Activated CD4-positive, alpha-beta T cell treated with anti-CD3 and anti-CD28 coated beads for 24 hours (primary cell): ENCODE measurements at regions not wholly inside any gene's neighbourhood (a gene's known extent, or its start where the extent isn't known, plus 50 kb on each side); places are given as distances from the start of the nearest gene placed in this dataset.
A peak's percentile ranks its signal among the peaks of the same experiment; 100 is the strongest.
"Not testable (repeated sequence)": the region's sequence is repeated elsewhere in the genome, so short reads cannot be mapped to it uniquely, and the experiment has no call there.

ENCODE experiments used
- DNase-seq, 2 donors: peaks; one replicate each; pipeline ENCODE4 v3.0.0-alpha.2; 2020; ENCODE audit warnings: low read depth in 2 of 2

DNA sequence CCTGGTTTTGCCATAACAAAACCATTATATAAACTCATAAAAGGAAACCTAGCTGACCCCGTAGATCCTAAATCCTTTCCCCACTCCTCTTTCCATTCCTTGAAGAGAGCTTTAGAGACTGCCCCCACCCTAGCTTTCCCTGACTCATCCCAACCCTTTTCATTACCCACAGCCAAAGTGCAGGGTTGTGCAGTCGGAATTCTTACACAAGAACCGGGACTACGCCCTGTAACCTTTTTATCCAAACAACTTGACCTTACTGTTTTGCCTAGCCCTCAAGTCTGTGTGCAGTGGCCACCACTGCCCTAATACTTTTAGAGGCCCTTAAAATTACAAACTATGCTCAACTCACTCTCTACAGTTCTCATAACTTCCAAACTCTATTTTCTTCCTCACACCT lies 116.0 kb upstream of the PTPN13 start:
- not testable (repeated sequence) for DNase-seq

DNA sequence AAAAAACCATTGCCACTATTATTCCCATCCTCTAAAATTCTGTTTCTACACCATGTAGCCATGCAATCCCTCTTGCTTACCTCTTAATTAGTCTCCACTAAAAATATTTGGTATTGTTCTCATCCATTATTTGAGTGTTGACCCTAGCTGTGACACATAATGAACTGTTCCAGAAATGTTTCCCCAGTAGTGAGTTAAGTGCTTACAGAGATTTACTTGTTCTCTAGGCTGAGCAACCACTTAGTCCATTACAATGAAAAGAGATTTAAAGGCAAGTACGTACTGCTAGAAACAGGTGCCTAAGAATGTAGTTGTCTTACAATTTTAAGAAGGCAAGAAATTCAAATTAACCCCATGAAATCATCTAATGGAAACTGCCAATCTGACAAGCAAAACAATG lies 112.7 kb upstream of the PTPN13 start:
- DNase-seq, result no peak

DNA sequence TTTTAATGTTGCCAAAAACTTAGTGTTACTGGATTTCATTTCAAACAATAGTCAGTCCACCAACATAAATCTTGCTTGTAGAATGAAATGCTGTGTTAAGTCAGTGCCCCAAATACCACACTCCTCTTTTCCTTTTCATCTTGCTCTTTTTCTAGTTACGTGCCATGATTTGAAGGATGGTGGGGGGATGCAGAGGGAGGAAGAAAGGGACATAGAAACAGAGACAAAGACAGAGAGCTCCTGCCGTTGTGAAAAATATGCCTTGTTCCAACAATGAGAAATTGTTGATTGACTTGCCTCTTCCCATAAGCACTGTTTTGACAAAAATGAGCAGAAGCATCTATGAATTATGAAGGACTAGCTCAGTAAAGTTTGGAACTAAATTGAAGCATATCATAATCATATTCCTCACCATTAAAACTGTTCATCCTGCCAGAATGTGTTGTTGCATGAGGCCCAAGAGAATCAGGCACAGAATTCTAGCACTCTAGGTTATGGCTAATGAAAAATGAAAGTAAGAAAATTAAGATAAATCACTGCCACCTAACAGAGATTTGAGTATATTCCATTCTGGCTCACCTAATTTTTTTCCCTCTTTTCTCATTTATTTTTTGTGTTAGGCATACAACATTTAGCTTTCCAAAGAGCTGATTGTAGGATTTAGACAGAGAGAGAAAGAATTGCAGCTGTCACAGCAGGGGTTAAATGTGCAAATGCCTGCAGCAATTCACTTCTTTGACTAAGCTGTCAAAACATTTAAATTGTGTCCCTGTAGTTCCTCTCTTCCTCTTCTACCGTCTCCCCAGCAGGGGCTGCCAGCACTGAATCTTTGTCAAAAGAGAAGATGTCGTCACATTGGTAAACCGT lies 111.6 kb upstream of the PTPN13 start:
- DNase-seq, result no peak

DNA sequence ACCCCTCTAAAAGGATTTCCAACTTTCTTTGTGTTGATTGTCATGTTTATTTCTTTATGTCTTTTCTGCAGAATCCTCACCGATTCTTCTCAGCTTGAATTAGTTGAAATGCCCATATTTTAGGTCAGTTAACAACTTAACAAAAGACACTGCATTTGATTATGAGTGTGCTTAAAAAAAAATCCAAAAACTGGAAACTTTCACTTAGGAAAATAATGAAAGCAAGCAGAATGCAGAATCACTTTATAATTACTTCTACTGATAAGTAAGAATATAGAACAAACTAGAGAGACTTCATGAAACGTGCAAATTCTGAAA lies 111.0 kb upstream of the PTPN13 start:
- DNase-seq, result no peak

DNA sequence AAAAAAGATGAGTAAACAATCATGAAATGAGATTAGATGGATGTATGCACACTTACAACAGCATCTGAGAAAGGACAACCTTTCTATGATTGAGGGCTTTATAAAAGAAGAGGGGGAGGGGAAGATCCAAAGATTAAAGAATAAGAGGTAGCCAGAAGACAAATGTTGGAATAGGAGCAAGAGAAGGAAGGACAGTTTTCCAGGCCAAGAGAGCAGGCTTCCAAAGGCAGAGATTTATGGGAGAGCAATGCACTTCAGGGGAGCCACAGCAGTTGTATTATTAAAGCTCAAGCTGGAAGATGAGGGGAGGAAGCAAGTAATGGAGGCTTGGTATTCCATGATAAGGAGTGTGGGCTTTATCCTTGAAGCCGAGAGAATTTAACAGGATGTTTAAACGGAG lies 110.3 kb upstream of the PTPN13 start:
- no peak for DNase-seq

DNA sequence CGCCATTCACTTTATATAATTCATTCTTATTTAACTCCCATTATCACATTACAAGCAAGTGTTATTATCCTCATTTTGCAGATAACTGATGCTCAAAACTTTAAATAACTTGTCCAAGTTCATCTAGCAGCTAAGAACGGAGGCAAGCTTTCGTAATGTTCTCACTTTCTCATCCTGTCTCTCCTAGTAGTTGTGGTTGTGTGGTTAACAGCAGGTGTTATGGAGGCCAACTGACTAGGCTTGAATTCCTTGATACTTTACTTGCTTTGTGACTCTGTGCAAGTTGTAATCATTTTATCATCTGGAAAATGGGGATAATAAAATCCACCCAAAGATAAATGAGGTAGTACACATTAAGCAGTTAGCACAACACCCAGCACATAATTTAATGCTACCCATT lies 109.9 kb upstream of the PTPN13 start:
- DNase-seq, result no peak

DNA sequence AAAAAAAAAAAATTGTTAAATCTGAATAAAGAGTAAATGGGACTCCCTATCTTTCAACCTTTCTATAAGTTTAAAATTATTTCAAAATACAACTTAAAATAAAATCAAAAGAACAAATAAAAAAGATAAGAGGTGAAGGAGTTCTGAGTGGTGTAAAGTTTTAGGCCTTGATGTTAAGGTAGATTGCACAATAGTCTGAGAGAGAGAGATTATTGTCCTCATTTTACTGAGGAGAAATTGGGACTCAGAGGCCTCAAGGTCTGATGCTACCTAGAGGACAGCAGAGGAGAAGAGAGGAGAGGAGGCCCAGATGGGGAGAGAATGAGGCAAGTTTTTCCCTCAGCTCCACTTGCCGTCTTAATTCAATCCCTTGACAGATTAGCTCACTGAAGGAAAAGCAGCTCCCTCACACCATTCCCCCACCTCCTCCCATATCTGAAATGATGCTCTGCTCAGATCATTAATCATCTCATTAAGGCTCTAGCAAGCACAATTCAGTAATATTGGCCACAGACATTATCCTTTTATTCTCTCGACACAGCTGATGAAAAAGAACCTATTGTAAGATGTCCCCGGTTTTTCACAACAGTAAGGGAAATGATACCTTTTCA lies 106.3 kb upstream of the PTPN13 start:
- DNase-seq, result no peak

DNA sequence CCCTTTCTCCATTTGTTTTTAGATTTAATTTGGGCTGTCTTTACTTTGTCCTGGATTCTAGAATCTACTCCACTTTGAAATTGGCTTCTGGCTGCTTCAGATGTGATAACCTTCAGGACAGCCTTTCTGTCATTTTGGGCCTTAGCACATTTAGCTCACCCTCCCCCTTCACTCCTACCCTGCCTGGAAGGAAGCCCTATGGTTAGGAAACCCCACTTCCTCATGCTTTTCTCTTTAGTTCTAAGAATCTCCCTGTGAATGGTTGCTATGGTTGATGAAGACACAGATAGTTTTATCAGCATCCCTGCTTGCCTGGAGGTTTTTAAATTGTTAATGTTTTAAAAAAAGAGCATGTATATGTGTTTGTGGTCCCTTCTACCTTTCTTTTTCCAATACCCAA lies 100.7 kb upstream of the PTPN13 start:
- no peak for DNase-seq

DNA sequence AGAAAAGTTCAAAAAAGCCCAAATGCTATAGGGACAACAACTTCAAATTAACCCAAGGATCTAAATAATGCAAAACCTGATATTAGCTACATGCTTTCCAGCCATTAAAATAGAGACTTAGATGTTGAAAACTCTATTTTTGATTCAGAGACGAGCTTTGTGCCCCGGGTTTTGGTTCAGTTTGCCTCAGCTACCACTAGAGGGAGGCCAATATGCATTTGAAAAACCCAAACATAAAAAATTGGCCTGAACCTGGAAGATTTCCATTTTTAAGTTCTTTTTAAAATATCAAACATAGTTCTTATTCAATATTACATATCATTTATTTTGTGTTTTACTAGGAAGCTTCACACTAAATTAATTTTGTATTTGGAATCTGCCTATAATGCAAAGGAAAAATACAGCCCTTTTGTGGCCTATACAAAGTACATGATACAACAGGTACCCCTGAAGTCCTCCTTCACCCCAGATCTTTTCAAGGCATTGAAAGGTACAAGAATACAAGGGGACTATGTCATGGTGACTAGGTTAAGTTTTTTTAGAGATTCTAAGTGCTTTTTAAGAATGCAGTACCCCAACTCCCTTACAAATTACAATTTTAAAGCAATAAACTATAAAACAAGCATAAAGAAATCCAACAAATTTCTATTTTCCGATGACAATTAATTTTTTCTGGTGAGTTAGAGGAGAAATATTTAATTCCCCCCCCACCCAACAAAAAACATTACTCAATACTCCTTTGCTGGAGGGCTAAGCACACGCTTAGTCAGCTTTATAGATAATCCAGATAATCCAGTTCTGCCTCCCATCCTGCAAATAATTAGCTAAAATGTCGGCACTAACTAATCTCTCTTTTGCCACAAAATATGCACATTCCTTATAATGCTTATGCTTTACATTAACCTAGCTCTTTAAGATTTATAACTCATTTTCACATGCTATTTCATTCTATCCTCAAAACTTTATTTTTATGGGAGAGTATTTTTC lies 97.7 kb upstream of the PTPN13 start:
- DNase-seq, result peak in 1 of 2 donors; percentile 2

DNA sequence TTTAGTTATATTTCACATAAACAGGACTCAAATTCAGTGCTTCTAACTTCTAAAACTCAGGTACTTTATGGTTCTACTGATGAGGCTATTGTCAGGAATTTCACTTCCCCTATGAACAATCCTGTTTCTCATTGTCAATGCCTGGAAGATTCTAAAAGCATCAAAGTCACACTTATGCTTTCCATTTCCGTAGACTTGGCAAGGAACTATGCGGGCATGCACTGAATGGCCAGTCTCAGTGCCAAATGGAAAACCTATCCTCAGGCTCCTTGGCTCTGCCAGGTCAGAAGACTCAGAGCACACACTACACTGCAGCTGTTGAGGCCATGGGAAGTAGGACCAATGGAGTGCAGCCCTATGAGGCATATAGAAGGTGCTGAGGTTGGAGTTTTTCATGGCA lies 97.0 kb upstream of the PTPN13 start:
- DNase-seq, result no peak

DNA sequence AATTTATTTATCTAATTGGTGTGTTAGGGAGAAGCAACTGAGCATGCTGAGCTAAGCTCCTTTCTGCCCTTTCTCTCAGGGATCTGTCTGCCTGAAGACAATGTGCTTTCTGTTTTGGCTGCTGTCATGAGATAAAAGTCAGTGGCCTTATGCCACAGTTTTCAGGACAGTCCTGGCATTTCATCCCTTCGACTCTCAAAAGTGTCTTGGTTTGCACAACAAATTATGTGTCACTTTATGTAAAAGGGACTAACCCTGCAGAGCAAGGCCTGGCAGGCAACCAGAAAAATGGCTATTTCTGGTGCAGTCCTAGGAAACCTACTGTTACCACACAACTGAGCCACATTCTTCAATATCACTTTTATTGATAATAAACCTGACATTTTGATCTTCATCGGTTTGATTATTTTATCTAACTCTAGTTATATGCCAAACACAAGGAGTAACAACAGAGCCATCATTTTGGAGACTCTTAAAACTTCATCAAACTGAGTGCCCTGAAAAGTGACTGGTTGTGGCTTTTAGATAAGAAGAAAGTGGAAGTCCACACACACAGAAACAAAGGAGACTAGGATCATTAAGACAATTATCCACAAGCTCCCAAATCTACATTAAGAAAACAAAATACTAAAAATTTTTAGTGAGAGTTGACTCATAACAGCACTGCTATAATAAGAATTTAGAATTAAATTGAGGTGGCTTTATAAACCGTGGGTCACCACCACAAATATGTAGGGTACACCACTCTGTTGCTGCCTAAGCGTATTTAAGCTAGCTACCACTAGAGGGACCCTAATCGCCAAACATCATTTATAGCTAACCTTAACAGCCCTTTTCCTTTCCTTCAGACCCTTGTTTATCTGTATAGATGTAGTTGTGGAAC lies 95.9 kb upstream of the PTPN13 start:
- no peak for DNase-seq

DNA sequence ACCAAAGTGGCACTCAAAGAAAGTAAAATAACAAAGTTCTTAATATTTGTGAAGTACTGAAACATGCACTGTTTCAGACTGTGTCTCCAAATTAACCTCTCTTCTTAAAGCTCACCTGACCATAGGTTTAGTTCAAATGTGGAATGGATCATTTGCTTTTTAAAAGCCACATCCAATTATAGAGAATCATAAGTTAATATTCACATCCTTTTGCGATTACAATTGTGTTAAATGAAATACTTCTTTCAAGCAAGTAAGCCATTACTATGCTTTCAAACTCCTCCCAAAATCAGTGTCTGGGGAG lies 95.3 kb upstream of the PTPN13 start:
- no peak for DNase-seq

DNA sequence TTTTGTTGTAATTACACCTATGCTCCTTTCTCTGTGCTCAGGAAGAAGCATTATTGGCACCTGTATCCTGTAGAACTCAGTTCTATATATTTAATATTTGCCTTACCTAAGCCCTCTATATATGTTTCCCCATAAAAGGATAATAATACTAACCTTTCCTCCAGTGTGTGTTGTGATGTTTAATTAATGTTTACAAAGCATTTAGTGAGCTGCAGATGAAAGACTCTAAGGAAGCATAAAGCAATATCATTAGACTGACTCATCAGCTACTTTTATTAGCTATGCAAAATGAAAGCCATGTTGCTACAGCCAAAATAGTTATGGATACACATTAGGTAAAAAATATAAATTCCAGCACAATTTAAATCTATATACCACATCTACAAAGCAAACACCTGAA lies 93.6 kb upstream of the PTPN13 start:
- no peak for DNase-seq

DNA sequence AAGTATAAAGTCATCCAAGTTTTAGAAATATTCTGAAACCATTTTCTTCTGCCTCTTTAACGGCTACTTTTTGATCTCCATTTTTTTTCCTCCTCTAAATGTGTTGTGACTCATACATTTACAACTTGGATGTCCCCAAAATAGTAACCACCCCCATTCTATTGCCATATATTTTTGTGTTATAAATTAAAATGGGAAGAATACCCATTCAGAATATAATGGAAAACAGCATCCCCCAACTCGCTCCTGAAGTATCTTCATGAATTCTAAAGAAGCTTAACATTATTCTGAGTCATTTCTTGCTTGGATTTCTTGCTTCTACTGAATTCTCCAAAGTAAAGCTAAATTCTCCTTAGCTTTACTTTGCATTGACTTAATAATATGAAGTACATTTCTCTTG lies 92.0 kb upstream of the PTPN13 start:
- DNase-seq, result no peak

DNA sequence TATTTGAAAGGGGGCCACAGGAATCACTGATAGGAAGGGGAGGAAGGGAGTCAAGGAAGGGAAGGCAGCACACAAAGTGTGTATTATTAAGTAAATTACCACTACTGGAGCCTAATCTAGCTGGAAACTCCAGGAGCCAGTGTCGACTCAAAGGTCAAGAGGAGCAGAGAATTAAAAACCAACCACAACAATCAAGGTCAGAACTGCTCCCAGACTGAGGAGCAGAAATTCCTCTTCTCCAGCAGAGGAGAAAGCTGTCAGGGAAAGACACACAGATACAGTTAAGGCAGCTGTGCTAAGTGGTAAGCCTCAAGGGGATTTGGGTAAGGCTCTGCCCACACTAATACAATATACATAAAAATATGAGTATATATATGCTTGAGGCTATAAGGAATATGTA lies 87.5 kb upstream of the PTPN13 start:
- no peak for DNase-seq

DNA sequence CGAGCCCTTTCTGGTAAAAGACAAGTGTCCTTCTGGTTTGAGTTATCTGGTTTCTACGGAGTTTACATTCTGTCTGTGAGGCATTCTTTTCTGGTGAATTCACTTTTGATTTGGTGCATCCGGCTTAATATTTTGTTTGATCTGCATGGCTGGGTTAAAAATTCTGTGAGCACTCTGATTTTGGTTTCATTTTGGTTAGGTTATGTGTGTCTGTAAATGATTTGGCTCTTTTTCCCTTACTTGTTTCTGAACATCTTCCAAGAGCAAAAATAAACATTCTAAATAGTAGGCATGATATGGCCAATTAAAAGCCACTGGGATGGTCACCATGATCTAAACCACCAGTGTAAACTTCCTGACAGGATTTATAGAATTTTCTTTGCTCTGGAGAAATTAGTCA lies 85.7 kb upstream of the PTPN13 start:
- DNase-seq, result no peak

DNA sequence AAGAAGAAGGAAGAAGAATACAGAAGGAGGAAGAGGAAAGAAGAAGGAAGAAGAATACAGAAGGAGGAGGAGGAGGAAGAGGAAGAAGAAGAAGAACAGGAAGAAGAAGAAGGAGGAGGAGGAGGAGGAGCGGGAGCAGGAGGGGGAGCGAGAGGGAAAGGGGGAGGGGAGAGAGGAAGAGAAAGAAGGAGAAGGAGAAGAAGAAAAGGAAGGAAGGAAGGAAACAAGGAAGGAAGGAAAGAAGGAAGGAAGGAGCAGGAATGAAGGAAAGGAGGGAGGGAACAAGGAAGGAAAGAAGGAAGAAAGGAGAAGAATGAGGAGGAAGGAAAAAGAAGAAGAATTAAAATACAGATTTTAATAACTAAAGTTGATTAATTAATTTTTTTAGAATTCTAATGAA lies 82.5 kb upstream of the PTPN13 start:
- DNase-seq, result no peak

DNA sequence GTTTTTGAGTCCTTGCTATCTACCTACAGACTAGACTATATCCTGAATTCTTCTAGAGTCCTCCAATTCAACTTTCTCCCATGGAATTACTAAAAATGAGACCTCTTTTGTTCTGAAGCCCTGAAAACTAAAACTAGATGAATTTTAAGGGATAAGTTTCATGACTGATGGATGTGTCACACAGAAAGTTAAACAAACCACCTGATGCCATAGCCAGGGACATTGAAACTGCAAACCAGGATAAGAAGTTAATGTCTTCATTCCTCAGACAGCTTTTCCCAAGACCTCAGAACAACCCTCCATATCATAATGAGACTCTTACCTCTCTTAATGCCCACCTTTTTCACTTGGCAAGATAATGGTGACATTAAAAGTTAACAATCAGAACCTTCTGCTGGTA lies 81.5 kb upstream of the PTPN13 start:
- DNase-seq, result no peak

DNA sequence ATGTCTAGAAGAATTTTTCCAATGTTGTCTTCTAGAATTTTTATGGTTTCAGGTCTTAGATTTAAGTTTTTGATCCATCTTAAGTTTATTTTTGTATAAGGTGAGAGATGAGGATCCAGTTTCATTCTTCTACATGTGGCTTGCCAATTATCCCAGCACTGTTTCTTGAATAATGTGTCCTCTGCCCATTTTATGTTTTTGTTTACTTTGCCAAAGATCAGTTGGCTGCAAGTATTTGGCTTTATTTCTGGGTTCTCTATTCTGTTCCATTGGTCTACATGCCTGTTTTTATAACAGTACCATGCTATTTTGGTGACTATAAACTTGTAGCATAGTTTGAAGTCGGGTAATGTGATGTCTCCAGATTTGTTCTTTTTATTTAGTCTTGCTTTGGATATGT lies 78.2 kb upstream of the PTPN13 start:
- DNase-seq, result not testable (repeated sequence)

DNA sequence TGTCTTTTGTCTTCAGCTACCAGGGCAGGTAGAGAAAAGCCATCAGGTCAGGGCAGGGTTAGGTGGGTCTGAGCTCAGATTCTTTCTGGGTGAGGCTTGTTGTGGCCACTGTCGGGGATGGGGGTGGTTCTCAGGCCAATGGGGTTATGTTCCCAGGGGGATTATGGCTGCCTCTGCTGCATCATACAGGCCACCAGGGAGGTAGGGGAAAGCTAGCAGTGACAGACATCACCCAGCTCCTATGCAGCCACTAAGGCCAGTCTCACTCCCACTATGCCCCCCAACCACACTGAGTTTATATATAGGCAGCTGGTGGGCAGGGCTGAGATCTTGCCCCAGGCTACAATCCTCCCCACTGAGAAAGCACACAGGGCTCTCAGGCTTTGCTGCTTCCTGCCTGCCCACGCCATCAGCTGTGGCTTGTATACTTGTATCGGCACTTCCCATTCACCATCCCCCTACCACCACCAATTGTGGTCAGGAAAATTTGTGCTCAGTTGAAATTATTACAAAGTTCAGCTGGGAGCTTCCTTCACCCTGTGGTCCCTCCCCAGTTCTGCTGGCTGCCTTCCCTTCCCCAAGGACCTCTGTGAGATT lies 72.6 kb upstream of the PTPN13 start:
- DNase-seq, result no peak

DNA sequence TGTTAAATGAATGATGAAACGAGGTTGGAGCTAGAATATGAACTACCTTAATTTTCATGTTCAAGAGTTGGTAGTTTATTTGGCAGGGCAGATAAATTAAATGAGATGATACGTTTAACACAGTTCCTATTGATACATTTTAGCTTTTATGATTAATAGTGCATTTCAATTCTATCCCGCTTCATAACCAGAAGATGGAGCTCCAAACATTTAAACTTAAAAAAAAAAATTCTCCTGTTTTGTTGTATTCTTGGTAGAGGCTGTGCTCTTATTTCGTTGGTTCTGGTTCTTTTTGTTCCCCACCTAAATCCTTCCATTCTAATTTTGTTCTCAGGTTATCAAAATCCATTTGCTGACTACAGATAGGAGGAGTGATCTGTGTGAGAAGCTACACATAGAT lies 71.8 kb upstream of the PTPN13 start:
- DNase-seq, result no peak
